ENCODE measurements at regions not wholly inside any gene's neighbourhood (a gene's known extent, or its start where the extent isn't known, plus 50 kb on each side); places are given as distances from the start of the nearest gene placed in this dataset.

- no peaks in the 10 kb centered on the region for H3K4me1 Mint-ChIP-seq (ENCODE audit: unreplicated experiment)
- no peaks in the 10 kb centered on the region for H3K9me3 Mint-ChIP-seq (ENCODE audit: unreplicated experiment)
- H3K27me3 Mint-ChIP-seq (ENCODE audit: unreplicated experiment) = peaks cover 33% of the 10 kb centered on the region
- DNase-seq (ENCODE audit: extremely low spot score, unreplicated experiment) = no peak
- H3K27ac Mint-ChIP-seq (ENCODE audit: unreplicated experiment) = no peak overlapping the region
- TF ChIP-seq CTCF (IDR thresholded peaks at IDR 0.05) = no peak
- H3K4me3 Mint-ChIP-seq (ENCODE audit: unreplicated experiment) = no peak overlapping the region
- H3K36me3 Mint-ChIP-seq (ENCODE audit: unreplicated experiment) = no peaks in the 10 kb centered on the region
Measured at GRCh38 chr9:20255052-20255451, 367.2 kb downstream of the MLLT3 start.

GRCh38 chr9:20253635-20254034 is 368.7 kb downstream of the MLLT3 start:
- no peak for TF ChIP-seq CTCF (IDR thresholded peaks at IDR 0.05)
- Mint-ChIP-seq H3K27me3 (ENCODE audit: unreplicated experiment) (peaks cover 30% of the 10 kb centered on the region), H3K36me3 (ENCODE audit: unreplicated experiment) (no peaks in the 10 kb centered on the region), H3K4me1 (ENCODE audit: unreplicated experiment) (no peaks in the 10 kb centered on the region), H3K27ac (ENCODE audit: unreplicated experiment) (no peak overlapping the region), H3K4me3 (ENCODE audit: unreplicated experiment) (no peak overlapping the region), H3K9me3 (ENCODE audit: unreplicated experiment) (peaks cover 3% of the 10 kb centered on the region)
- no peak for DNase-seq (ENCODE audit: extremely low spot score, unreplicated experiment)

GRCh38 chr9:20252778-20253177 is 369.5 kb downstream of the MLLT3 start:
- no peaks in the 10 kb centered on the region for H3K4me1 Mint-ChIP-seq (ENCODE audit: unreplicated experiment)
- DNase-seq (ENCODE audit: extremely low spot score, unreplicated experiment) = no peak
- H3K27ac Mint-ChIP-seq (ENCODE audit: unreplicated experiment) = no peak overlapping the region
- TF ChIP-seq CTCF (IDR thresholded peaks at IDR 0.05) = no peak
- no peak overlapping the region for H3K4me3 Mint-ChIP-seq (ENCODE audit: unreplicated experiment)
- H3K27me3 Mint-ChIP-seq (ENCODE audit: unreplicated experiment) = peaks cover 29% of the 10 kb centered on the region
- peaks cover 10% of the 10 kb centered on the region for H3K9me3 Mint-ChIP-seq (ENCODE audit: unreplicated experiment)
- H3K36me3 Mint-ChIP-seq (ENCODE audit: unreplicated experiment) = no peaks in the 10 kb centered on the region

GRCh38 chr9:20250791-20251190 is 371.5 kb downstream of the MLLT3 start:
- peaks cover 29% of the 10 kb centered on the region for H3K27me3 Mint-ChIP-seq (ENCODE audit: unreplicated experiment)
- H3K4me3 Mint-ChIP-seq (ENCODE audit: unreplicated experiment) = no peak overlapping the region
- H3K9me3 Mint-ChIP-seq (ENCODE audit: unreplicated experiment) = peaks cover 10% of the 10 kb centered on the region
- no peak for TF ChIP-seq CTCF (IDR thresholded peaks at IDR 0.05)
- DNase-seq (ENCODE audit: extremely low spot score, unreplicated experiment) = no peak
- H3K4me1 Mint-ChIP-seq (ENCODE audit: unreplicated experiment) = no peaks in the 10 kb centered on the region
- H3K36me3 Mint-ChIP-seq (ENCODE audit: unreplicated experiment) = no peaks in the 10 kb centered on the region
- H3K27ac Mint-ChIP-seq (ENCODE audit: unreplicated experiment) = no peak overlapping the region

GRCh38 chr9:20244271-20244670 is 378.0 kb downstream of the MLLT3 start:
- TF ChIP-seq CTCF (IDR thresholded peaks at IDR 0.05) = no peak
- Mint-ChIP-seq H3K4me3 (ENCODE audit: unreplicated experiment) (no peak overlapping the region), H3K36me3 (ENCODE audit: unreplicated experiment) (no peaks in the 10 kb centered on the region), H3K27me3 (ENCODE audit: unreplicated experiment) (peaks cover 17% of the 10 kb centered on the region), H3K27ac (ENCODE audit: unreplicated experiment) (no peak overlapping the region), H3K9me3 (ENCODE audit: unreplicated experiment) (peaks cover 10% of the 10 kb centered on the region), H3K4me1 (ENCODE audit: unreplicated experiment) (no peaks in the 10 kb centered on the region)
- DNase-seq (ENCODE audit: extremely low spot score, unreplicated experiment) = no peak
